IMR-90 (cell line): ENCODE measurements at regions not wholly inside any gene's neighbourhood (a gene's known extent, or its start where the extent isn't known, plus 50 kb on each side); places are given as distances from the start of the nearest gene placed in this dataset.

ENCODE experiments used
- ATAC-seq: fragments of 200-7000 bp; cut with Tn5 transposase; 2 replicates; pipeline ENCODE4 v1.9.1; 2020; ENCODE audit warnings: low read depth, mild to moderate bottlenecking, moderate library complexity
- BruUV-seq: library from RNA; stranded (reverse); fragments of 400-500 nt; replicated peaks from 2 replicates; lab custom pipeline; 2021; lab: Mats Ljungman, UMichigan
- CTCF ChIA-PET: fragments of 300-600 bp; formaldehyde crosslinking; extraction: SDS; loops from one replicate; lab custom pipeline; 2021; ENCODE audit warnings: antibody characterized with exemption; lab: Yijun Ruan, JAX
- POLR2A ChIA-PET: fragments of 300-600 bp; sonication (Branson Sonifier 250); formaldehyde crosslinking; loops from one replicate; lab custom pipeline; 2022; ENCODE audit warnings: antibody characterized with exemption; ENCODE audit not compliant: unreplicated experiment; lab: Charles Lee
- DNase-seq: peaks from one replicate; pipeline ENCODE4 v3.0.0; 2013
- H2AFZ ChIP-seq: replicated peaks from 2 replicates; pipeline ENCODE3; 2013; ENCODE audit warnings: low read length, mild to moderate bottlenecking; ENCODE audit not compliant: poor library complexity
- H2AK5ac ChIP-seq: 2 replicates; pipeline ENCODE4 v1.6.1; 2013; ENCODE audit warnings: low read depth, low read length, inconsistent platforms
- H2AK9ac ChIP-seq: replicated peaks from 2 replicates; pipeline ENCODE3; 2013; ENCODE audit warnings: mild to moderate bottlenecking, low read depth, low read length, moderate library complexity; ENCODE audit not compliant: poor library complexity
- H2BK120ac ChIP-seq: 2 replicates; pipeline ENCODE4 v1.6.1; 2013; ENCODE audit warnings: low read depth, low read length, inconsistent platforms
- H2BK15ac ChIP-seq: 3 replicates; pipeline ENCODE4 v1.6.1; 2013; ENCODE audit warnings: low read depth, low read length, inconsistent platforms
- H2BK20ac ChIP-seq: 2 replicates; pipeline ENCODE4 v1.6.1; 2013; ENCODE audit warnings: low read depth, mild to moderate bottlenecking, inconsistent platforms, low read length, moderate library complexity
- H2BK5ac ChIP-seq: 2 replicates; pipeline ENCODE4 v1.6.1; 2013; ENCODE audit warnings: mild to moderate bottlenecking, low read depth, low read length, inconsistent platforms; ENCODE audit not compliant: poor library complexity, severe bottlenecking
- H3K14ac ChIP-seq: replicated peaks from 2 replicates; pipeline ENCODE4 v1.6.1; 2013; ENCODE audit warnings: low read depth, low read length, inconsistent platforms
- H3K18ac ChIP-seq: 2 replicates; pipeline ENCODE4 v1.6.1; 2013; ENCODE audit warnings: low read depth, low read length, control low read depth
- H3K23ac ChIP-seq: 2 replicates; pipeline ENCODE4 v1.6.1; 2013; ENCODE audit warnings: low read depth, low read length, inconsistent platforms
- H3K27ac ChIP-seq: 2 replicates; pipeline ENCODE4 v1.5.1; 2013; ENCODE audit warnings: mild to moderate bottlenecking, control low read depth, low read length; ENCODE audit not compliant: insufficient read depth
- H3K27me3 ChIP-seq: 2 replicates; pipeline ENCODE4 v1.6.1; 2013; ENCODE audit warnings: low read length; ENCODE audit not compliant: control insufficient read depth, insufficient read depth
- H3K36me3 ChIP-seq: 2 replicates; pipeline ENCODE4 v1.6.1; 2013; ENCODE audit warnings: low read length, mixed read lengths; ENCODE audit not compliant: control insufficient read depth, insufficient read depth
- H3K4ac ChIP-seq: 2 replicates; pipeline ENCODE4 v1.6.1; 2013; ENCODE audit warnings: low read depth, low read length, inconsistent platforms
- H3K4me1 ChIP-seq: 2 replicates; pipeline ENCODE4 v1.6.1; 2013; ENCODE audit warnings: low read length, mixed read lengths; ENCODE audit not compliant: control insufficient read depth, insufficient read depth
- H3K4me2 ChIP-seq: 2 replicates; pipeline ENCODE4 v1.6.1; 2013; ENCODE audit warnings: low read depth, mild to moderate bottlenecking, control low read depth, low read length, moderate library complexity
- H3K4me3 ChIP-seq: 2 replicates; pipeline ENCODE4 v1.5.1; 2013; ENCODE audit warnings: low read depth, mild to moderate bottlenecking, control low read depth, low read length, moderate library complexity; ENCODE audit not compliant: insufficient read depth
- H3K56ac ChIP-seq: 2 replicates; pipeline ENCODE4 v1.6.1; 2013; ENCODE audit warnings: low read length, inconsistent platforms; ENCODE audit not compliant: insufficient read depth; ENCODE audit errors: extremely low read depth
- H3K79me1 ChIP-seq, 2 experiments: 2 replicates each; pipeline ENCODE4 v1.6.1; 2013; ENCODE audit warnings: low read length in 2 of 2, inconsistent platforms in 1 of 2, low read depth in 1 of 2
- H3K9ac ChIP-seq: 2 replicates; pipeline ENCODE4 v1.6.1; 2013; ENCODE audit warnings: low read depth, low read length, control low read depth
- H3K9me1 ChIP-seq: 2 replicates; pipeline ENCODE4 v1.6.1; 2013; ENCODE audit warnings: low read length, inconsistent platforms; ENCODE audit not compliant: insufficient read depth
- H3K9me3 ChIP-seq: 2 replicates; pipeline ENCODE4 v1.6.1; 2013; ENCODE audit warnings: low read length; ENCODE audit not compliant: control insufficient read depth, insufficient read depth
- H4K20me1 ChIP-seq: 2 replicates; pipeline ENCODE4 v1.6.1; 2013; ENCODE audit warnings: low read length, inconsistent platforms; ENCODE audit not compliant: insufficient read depth
- H4K5ac ChIP-seq: 2 replicates; pipeline ENCODE4 v1.6.1; 2013; ENCODE audit warnings: mild to moderate bottlenecking, low read depth, low read length, control low read depth
- H4K8ac ChIP-seq, 2 experiments: 2 replicates each; pipeline ENCODE4 v1.6.1; 2013; ENCODE audit warnings: low read depth in 2 of 2, low read length in 2 of 2, control low read depth in 1 of 2, inconsistent platforms in 1 of 2
- H4K91ac ChIP-seq: 2 replicates; pipeline ENCODE4 v1.6.1; 2013; ENCODE audit warnings: low read depth, low read length, inconsistent platforms; ENCODE audit not compliant: insufficient read depth
- BHLHE40 ChIP-seq: fragments of 150-350 bp; IDR thresholded peaks from 2 replicates; pipeline ENCODE4 v1.6.1; 2016; ENCODE audit warnings: mild to moderate bottlenecking, low read depth, low read length
- CEBPB ChIP-seq: IDR thresholded peaks from 2 replicates; pipeline ENCODE4 v1.6.1; 2012; ENCODE audit warnings: low read depth, low read length, improper control_type of control experiment
- CHD1 ChIP-seq: IDR thresholded peaks from 2 replicates; pipeline ENCODE4 v1.6.1; 2012; ENCODE audit warnings: low read depth, low read length, improper control_type of control experiment
- CTCF ChIP-seq: conservative IDR thresholded peaks from 2 replicates; pipeline ENCODE4 v1.5.1; 2012; ENCODE audit warnings: mild to moderate bottlenecking, low read depth, low read length, improper control_type of control experiment
- ELK1 ChIP-seq: fragments of 150-350 bp; IDR thresholded peaks from 2 replicates; pipeline ENCODE4 v1.6.1; 2016; ENCODE audit warnings: low read depth, mild to moderate bottlenecking, low read length, moderate library complexity, borderline replicate concordance
- FOS ChIP-seq: fragments of 150-350 bp; IDR thresholded peaks from 2 replicates; pipeline ENCODE4 v1.6.1; 2016; ENCODE audit warnings: low read depth, low read length
- MAFK ChIP-seq: IDR thresholded peaks from 2 replicates; pipeline ENCODE4 v1.6.1; 2012; ENCODE audit warnings: low read depth, low read length, improper control_type of control experiment
- MAZ ChIP-seq: IDR thresholded peaks from 2 replicates; pipeline ENCODE4 v1.6.1; 2012; ENCODE audit warnings: low read depth, mild to moderate bottlenecking, low read length, improper control_type of control experiment, moderate library complexity, borderline replicate concordance
- MXI1 ChIP-seq: IDR thresholded peaks from 2 replicates; pipeline ENCODE4 v1.6.1; 2012; ENCODE audit warnings: low read depth, mild to moderate bottlenecking, low read length, moderate library complexity, borderline replicate concordance
- NFE2L2 ChIP-seq: fragments of 150-350 bp; IDR thresholded peaks from 2 replicates; pipeline ENCODE4 v1.6.1; 2016; ENCODE audit warnings: low read depth, mild to moderate bottlenecking, low read length
- POLR2A ChIP-seq: IDR thresholded peaks from 2 replicates; pipeline ENCODE4 v1.6.1; 2012; ENCODE audit warnings: mild to moderate bottlenecking, low read depth, low read length
- RAD21 ChIP-seq: IDR thresholded peaks from 2 replicates; pipeline ENCODE4 v1.6.1; 2012; ENCODE audit warnings: low read length, improper control_type of control experiment
- RCOR1 ChIP-seq: IDR thresholded peaks from 2 replicates; pipeline ENCODE4 v1.6.1; 2012; ENCODE audit warnings: mild to moderate bottlenecking, low read length, improper control_type of control experiment; ENCODE audit not compliant: insufficient replicate concordance
- RFX5 ChIP-seq: IDR thresholded peaks from 2 replicates; pipeline ENCODE4 v1.8.0; 2012; ENCODE audit warnings: low read depth, mild to moderate bottlenecking, low read length, moderate library complexity
- SMC3 ChIP-seq: fragments of 150-350 bp; IDR thresholded peaks from 2 replicates; pipeline ENCODE4 v1.6.1; 2016; ENCODE audit warnings: low read depth, mild to moderate bottlenecking, antibody characterized with exemption, low read length, moderate library complexity
- USF2 ChIP-seq: fragments of 150-350 bp; IDR thresholded peaks from 2 replicates; pipeline ENCODE4 v1.6.1; 2017; ENCODE audit warnings: mild to moderate bottlenecking, antibody characterized with exemption, low read length, low read depth
- WGBS, 2 experiments: methylation state at CpG; one replicate each; pipeline versions ENCODE4 v1.1.5 to v1.1.7; 2013; ENCODE audit warnings: missing lambda C conversion rate in 2 of 2; ENCODE audit not compliant: insufficient read length in 1 of 2; ENCODE audit errors: extremely low coverage in 2 of 2; 5-methylcytosine and 5-hydroxymethylcytosine counted together
- dilution Hi-C: fragments of 300-500 bp; cut with HindIII; formaldehyde crosslinking; loops from one replicate; pipeline ENCODE4 v1.14.3; 2018; ENCODE audit warnings: low sequenced_read_pairs; ENCODE audit not compliant: unreplicated experiment
- in situ Hi-C: fragments of 300-500 bp; cut with MboI; formaldehyde crosslinking; loops from 3 replicates; pipeline ENCODE4 v1.14.3; 2019; ENCODE audit warnings: low sequenced_read_pairs, inconsistent platforms, mixed read lengths
- intact Hi-C: fragments of 100-400 bp; cut with micrococcal nuclease; formaldehyde crosslinking; loops from 2 replicates; pipeline ENCODE4 v1.10.0; 2022

- BruUV-seq: no TSS peak
- Histone ChIP-seq H3K4me1 (peaks cover 4% of the 10 kb centered on the region), H3K4ac (no peak overlapping the region), H3K36me3 (no peaks in the 10 kb centered on the region), H3K79me1 (no peaks in the 10 kb centered on the region), H2BK5ac (no peak overlapping the region), H2BK120ac (no peak overlapping the region), H4K20me1 (no peaks in the 10 kb centered on the region), H2AFZ (no peak overlapping the region), H2AK9ac (no peak overlapping the region), H2AK5ac (no peak overlapping the region), H3K9ac (no peak overlapping the region), H4K91ac (no peak overlapping the region), H3K4me2 (no peak overlapping the region), H4K5ac (no peak overlapping the region), H3K23ac (no peak overlapping the region), H2BK20ac (no peak overlapping the region), H3K27me3 (no peaks in the 10 kb centered on the region), H3K56ac (no peak overlapping the region), H4K8ac (no peak overlapping the region), H3K9me3 (peaks cover 2% of the 10 kb centered on the region; the same call in 1 of the 2 replicates), H3K27ac (no peak overlapping the region), H3K9me1 (peaks cover 6% of the 10 kb centered on the region; the same call in 1 of the 2 replicates), H3K14ac (no peak overlapping the region), H2BK15ac (no peak overlapping the region), H3K4me3 (no peak overlapping the region), H3K18ac (no peak overlapping the region)
- no peak for ATAC-seq
- dilution Hi-C loops (no loop called here), in situ Hi-C loops (no loop called here), intact Hi-C loops (no loop called here)
- ChIA-PET POLR2A (no interaction called here), CTCF (interaction anchor here (1.4 kb wide), 1 partner anchor 22 kb away, joined by 3 read pairs; no protein-coding TSS in a partner anchor)
- WGBS, 2 experiments: no CpG with 5 or more reads among the region's 6 CpGs
- TF ChIP-seq RFX5 (no peak), MXI1 (no peak), BHLHE40 (no peak), NFE2L2 (no peak), USF2 (no peak), CHD1 (no peak), RCOR1 (no peak), POLR2A (no peak), MAZ (no peak), ELK1 (no peak), CEBPB (no peak), CTCF (no peak), RAD21 (no peak), MAFK (no peak), FOS (no peak), SMC3 (no peak)
- no peak for DNase-seq
Measured at GRCh38 chr9:91004484-91004883, 202.9 kb downstream of the SYK start.
